ENCODE measurements at regions not wholly inside any gene's neighbourhood (a gene's known extent, or its start where the extent isn't known, plus 50 kb on each side); places are given as distances from the start of the nearest gene placed in this dataset.

DNA sequence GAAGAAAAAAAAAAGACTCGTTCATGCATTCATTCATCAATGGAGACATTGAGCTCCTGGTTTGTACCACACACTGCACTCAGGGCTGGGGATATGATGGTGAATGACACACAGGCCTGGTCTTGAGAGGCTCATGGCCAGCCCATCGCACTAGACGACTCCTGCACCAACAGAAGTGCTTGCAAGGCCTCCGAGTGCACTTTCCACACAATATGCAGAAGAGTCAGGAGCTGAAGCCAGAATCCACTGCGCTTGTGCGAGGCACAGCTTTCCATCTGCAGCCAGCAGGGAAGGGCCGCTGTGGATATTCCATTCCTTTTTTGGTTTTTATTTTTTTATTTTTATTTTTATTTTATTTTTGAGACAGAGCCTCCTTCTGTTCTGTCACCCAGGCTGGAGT is 192.4 kb downstream of the DICER1 start:
- no peak overlapping the region for H3K4me3 ChIP-seq (ENCODE audit: low read depth in 2 of 2, low read length in 2 of 2)
- no peaks in the 10 kb centered on the region; the same call in 1 of the 2 replicates for H3K27me3 ChIP-seq (ENCODE audit: control insufficient read depth, insufficient read depth, low read length)
- DNase-seq (ENCODE audit: low read depth, low spot score) (no peak), ATAC-seq (no peak)
- no peaks in the 10 kb centered on the region for H3K4me1 ChIP-seq (ENCODE audit: control insufficient read depth, insufficient read depth, low read length)
- CTCF ChIA-PET = no interaction called here
- BruUV-seq (replicated peaks) = no TSS peak
- in situ Hi-C loops (cut with HindIII; ENCODE audit: low pct_unique_long_range_greater_than_20kb, low sequenced_read_pairs) (no loop called here), intact Hi-C loops (cut with micrococcal nuclease; ENCODE audit: unreplicated experiment) (no loop called here)
- no peaks in the 10 kb centered on the region for H3K36me3 ChIP-seq (ENCODE audit: control insufficient read depth, insufficient read depth, low read length)
- H3K9me3 ChIP-seq (ENCODE audit: control insufficient read depth, insufficient read depth, low read depth, low read length) = no peaks in the 10 kb centered on the region
- TF ChIP-seq, protein P1, sequence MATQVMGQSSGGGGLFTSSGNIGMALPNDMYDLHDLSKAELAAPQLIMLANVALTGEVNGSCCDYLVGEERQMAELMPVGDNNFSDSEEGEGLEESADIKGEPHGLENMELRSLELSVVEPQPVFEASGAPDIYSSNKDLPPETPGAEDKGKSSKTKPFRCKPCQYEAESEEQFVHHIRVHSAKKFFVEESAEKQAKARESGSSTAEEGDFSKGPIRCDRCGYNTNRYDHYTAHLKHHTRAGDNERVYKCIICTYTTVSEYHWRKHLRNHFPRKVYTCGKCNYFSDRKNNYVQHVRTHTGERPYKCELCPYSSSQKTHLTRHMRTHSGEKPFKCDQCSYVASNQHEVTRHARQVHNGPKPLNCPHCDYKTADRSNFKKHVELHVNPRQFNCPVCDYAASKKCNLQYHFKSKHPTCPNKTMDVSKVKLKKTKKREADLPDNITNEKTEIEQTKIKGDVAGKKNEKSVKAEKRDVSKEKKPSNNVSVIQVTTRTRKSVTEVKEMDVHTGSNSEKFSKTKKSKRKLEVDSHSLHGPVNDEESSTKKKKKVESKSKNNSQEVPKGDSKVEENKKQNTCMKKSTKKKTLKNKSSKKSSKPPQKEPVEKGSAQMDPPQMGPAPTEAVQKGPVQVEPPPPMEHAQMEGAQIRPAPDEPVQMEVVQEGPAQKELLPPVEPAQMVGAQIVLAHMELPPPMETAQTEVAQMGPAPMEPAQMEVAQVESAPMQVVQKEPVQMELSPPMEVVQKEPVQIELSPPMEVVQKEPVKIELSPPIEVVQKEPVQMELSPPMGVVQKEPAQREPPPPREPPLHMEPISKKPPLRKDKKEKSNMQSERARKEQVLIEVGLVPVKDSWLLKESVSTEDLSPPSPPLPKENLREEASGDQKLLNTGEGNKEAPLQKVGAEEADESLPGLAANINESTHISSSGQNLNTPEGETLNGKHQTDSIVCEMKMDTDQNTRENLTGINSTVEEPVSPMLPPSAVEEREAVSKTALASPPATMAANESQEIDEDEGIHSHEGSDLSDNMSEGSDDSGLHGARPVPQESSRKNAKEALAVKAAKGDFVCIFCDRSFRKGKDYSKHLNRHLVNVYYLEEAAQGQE (IDR thresholded peaks at IDR 0.05; ENCODE audit: insufficient read depth in 1 of 2, low read depth in 2 of 2, low read length in 1 of 2) = no peak
- TF ChIP-seq, protein P2, sequence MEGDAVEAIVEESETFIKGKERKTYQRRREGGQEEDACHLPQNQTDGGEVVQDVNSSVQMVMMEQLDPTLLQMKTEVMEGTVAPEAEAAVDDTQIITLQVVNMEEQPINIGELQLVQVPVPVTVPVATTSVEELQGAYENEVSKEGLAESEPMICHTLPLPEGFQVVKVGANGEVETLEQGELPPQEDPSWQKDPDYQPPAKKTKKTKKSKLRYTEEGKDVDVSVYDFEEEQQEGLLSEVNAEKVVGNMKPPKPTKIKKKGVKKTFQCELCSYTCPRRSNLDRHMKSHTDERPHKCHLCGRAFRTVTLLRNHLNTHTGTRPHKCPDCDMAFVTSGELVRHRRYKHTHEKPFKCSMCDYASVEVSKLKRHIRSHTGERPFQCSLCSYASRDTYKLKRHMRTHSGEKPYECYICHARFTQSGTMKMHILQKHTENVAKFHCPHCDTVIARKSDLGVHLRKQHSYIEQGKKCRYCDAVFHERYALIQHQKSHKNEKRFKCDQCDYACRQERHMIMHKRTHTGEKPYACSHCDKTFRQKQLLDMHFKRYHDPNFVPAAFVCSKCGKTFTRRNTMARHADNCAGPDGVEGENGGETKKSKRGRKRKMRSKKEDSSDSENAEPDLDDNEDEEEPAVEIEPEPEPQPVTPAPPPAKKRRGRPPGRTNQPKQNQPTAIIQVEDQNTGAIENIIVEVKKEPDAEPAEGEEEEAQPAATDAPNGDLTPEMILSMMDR (IDR thresholded peaks at IDR 0.05) = no peak
- no peak for TF ChIP-seq POLR2AphosphoS5 (IDR thresholded peaks at IDR 0.05; ENCODE audit: low read depth, low read length)
- no peak for TF ChIP-seq SIN3A (IDR thresholded peaks at IDR 0.05; ENCODE audit: borderline replicate concordance, insufficient read depth, low read depth, low read length)
- TF ChIP-seq TCF7L2 (IDR thresholded peaks at IDR 0.05; ENCODE audit: low read depth, low read length) = no peak
- POLR2A ChIA-PET = no interaction called here
- H3K27ac ChIP-seq (ENCODE audit: low read length) = no peak overlapping the region

DNA sequence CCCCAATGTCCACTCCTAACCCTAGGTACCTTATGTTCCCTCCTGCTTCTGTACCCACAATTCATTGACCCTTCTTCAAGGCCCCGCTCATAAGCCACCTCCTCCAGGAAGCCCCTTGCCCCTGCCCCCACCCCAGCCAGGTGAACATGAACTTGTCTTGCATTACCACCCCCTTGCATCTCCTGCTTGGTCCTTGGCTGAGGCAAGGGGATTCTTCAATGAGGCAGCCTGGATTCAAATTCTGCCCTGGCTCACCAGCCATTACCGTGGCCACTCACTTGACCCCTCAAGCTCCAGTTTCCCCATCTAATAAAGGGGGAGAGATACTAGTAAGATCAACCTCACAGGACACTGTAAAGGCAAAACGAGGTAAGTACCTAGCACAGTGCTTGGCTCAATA is 193.1 kb downstream of the DICER1 start:
- POLR2A ChIA-PET = no interaction called here
- no TSS peak for BruUV-seq (replicated peaks)
- no peaks in the 10 kb centered on the region; the same call in 1 of the 2 replicates for H3K27me3 ChIP-seq (ENCODE audit: control insufficient read depth, insufficient read depth, low read length)

More for the DNA sequence above, 193.1 kb downstream of the DICER1 start:
- Histone ChIP-seq H3K36me3 (ENCODE audit: control insufficient read depth, insufficient read depth, low read length) (no peaks in the 10 kb centered on the region), H3K9me3 (ENCODE audit: control insufficient read depth, insufficient read depth, low read depth, low read length) (no peaks in the 10 kb centered on the region), H3K4me1 (ENCODE audit: control insufficient read depth, insufficient read depth, low read length) (no peaks in the 10 kb centered on the region), H3K27ac (ENCODE audit: low read length) (no peak overlapping the region), H3K4me3 (ENCODE audit: low read depth in 2 of 2, low read length in 2 of 2) (no peak overlapping the region)
- no peak for DNase-seq (ENCODE audit: low read depth, low spot score)
- CTCF ChIA-PET = no interaction called here
- intact Hi-C loops (cut with micrococcal nuclease; ENCODE audit: unreplicated experiment) (no loop called here), in situ Hi-C loops (cut with HindIII; ENCODE audit: low pct_unique_long_range_greater_than_20kb, low sequenced_read_pairs) (no loop called here)
- no peak for ATAC-seq
- TF ChIP-seq POLR2AphosphoS5 (IDR thresholded peaks at IDR 0.05; ENCODE audit: low read depth, low read length) (no peak), SIN3A (IDR thresholded peaks at IDR 0.05; ENCODE audit: borderline replicate concordance, insufficient read depth, low read depth, low read length) (no peak), TCF7L2 (IDR thresholded peaks at IDR 0.05; ENCODE audit: low read depth, low read length) (no peak)
- TF ChIP-seq, protein P2 (IDR thresholded peaks at IDR 0.05) = no peak
- TF ChIP-seq, protein P1 (IDR thresholded peaks at IDR 0.05; ENCODE audit: insufficient read depth in 1 of 2, low read depth in 2 of 2, low read length in 1 of 2) = no peak
